Smooth muscle cell (in vitro differentiated cells): ENCODE measurements at regions not wholly inside any gene's neighbourhood (a gene's known extent, or its start where the extent isn't known, plus 50 kb on each side); places are given as distances from the start of the nearest gene placed in this dataset.
A peak's percentile ranks its signal among the peaks of the same experiment; 100 is the strongest.

Experiments
- DNase-seq: peaks from one replicate; lab custom pipeline; 2025; ENCODE audit not compliant: unreplicated experiment; lab: John Stamatoyannopoulos, UW
- H2AFZ ChIP-seq: fragments of 200-600 bp; sonication (generic); 2 replicates; pipeline ENCODE4 v1.6.0; 2016; ENCODE audit warnings: antibody characterized with exemption, low read depth, mild to moderate bottlenecking
- H3F3A ChIP-seq: fragments of 200-600 bp; sonication (generic); 2 replicates; pipeline ENCODE4 v1.6.0; 2017; ENCODE audit warnings: antibody characterized with exemption, low read depth
- H3K27ac ChIP-seq: fragments of 200-600 bp; sonication (generic); 2 replicates; pipeline ENCODE4 v1.5.1; 2016; ENCODE audit warnings: low read depth, mild to moderate bottlenecking
- H3K27me3 ChIP-seq: fragments of 200-600 bp; sonication (generic); 2 replicates; pipeline ENCODE4 v1.6.1; 2016; ENCODE audit warnings: low read depth, mild to moderate bottlenecking
- H3K36me3 ChIP-seq: fragments of 200-600 bp; sonication (generic); 2 replicates; pipeline ENCODE4 v1.5.1; 2016; ENCODE audit warnings: low read depth
- H3K4me1 ChIP-seq: fragments of 200-600 bp; sonication (generic); 2 replicates; pipeline ENCODE4 v1.5.1; 2016; ENCODE audit warnings: low read depth
- H3K4me2 ChIP-seq: fragments of 200-600 bp; sonication (generic); 2 replicates; pipeline ENCODE4 v1.6.0; 2016; ENCODE audit warnings: mild to moderate bottlenecking
- H3K4me3 ChIP-seq: fragments of 200-600 bp; sonication (generic); 2 replicates; pipeline ENCODE4 v1.5.1; 2016; ENCODE audit warnings: mild to moderate bottlenecking
- H3K79me2 ChIP-seq: fragments of 200-600 bp; sonication (generic); 2 replicates; pipeline ENCODE4 v1.6.0; 2016; ENCODE audit warnings: low read depth, mild to moderate bottlenecking
- H3K9ac ChIP-seq: fragments of 200-600 bp; sonication (generic); 2 replicates; pipeline ENCODE4 v1.6.0; 2016; ENCODE audit warnings: low read depth
- H3K9me3 ChIP-seq: fragments of 200-600 bp; sonication (generic); replicated peaks from 2 replicates; pipeline ENCODE4 v1.5.1; 2016; ENCODE audit warnings: low read depth
- H4K20me1 ChIP-seq: fragments of 200-600 bp; sonication (generic); 2 replicates; pipeline ENCODE4 v1.6.0; 2016; ENCODE audit warnings: low read depth
- WGBS: methylation state at CpG from one replicate; pipeline ENCODE4 v1.1.7; 2016; ENCODE audit warnings: low lambda C conversion rate; 5-methylcytosine and 5-hydroxymethylcytosine counted together
- TF ChIP-seq, protein P1 (sequence below): fragments of 200-600 bp; sonication (generic); IDR thresholded peaks from 2 replicates; pipeline ENCODE4 v1.5.1; 2017; ENCODE audit warnings: borderline replicate concordance, mild to moderate bottlenecking, antibody characterized with exemption; ENCODE audit not compliant: insufficient read depth, poor library complexity, severe bottlenecking

DNA sequence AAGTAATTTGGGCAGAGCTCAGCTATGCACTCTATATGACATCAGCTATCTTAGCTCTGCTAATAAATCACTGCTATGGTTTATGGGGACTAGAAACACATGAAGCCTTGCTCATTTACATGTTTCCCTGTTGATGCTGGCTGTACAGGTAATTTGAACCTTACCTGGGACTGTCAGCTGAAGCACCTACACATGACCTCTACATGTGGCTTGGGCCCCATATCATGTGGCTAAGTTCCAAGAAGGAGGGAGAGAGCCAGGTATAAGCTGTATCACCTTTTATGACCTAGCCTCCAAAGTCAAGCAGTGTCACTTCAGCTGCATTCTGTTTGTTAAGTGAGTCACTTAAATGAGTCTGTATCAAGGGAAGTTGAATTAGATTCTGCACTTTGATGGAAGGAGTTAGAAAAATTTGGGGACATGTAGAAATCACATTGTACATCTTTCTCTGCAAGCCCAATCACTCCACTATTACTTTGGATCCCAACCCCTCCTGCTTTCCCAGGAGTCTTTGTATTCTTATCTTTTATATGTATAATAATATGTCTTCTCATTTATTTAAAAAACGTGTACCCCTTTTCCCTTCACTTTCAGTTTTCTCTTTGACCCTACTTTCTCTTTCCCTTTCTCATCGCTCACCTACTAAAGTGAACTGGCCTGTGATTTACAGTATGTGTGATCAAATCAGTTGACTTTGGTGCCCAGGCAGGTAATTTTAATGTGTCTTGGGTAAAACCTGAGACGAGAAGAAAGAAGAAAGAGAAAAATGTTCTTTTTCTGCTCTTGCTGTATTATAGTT, 53.4 kb upstream of the PRKACB start:
- no peaks in the 10 kb centered on the region for H3K27me3 ChIP-seq
- no peaks in the 10 kb centered on the region for H3K4me1 ChIP-seq
- peaks cover 12% of the 10 kb centered on the region for H4K20me1 ChIP-seq
- H3K79me2 ChIP-seq, result peaks cover 58% of the 10 kb centered on the region
- no peak overlapping the region for H3K27ac ChIP-seq
- no peak overlapping the region for H3K4me3 ChIP-seq
- no peak overlapping the region for H2AFZ ChIP-seq
- no peaks in the 10 kb centered on the region for H3K9me3 ChIP-seq
- no peaks in the 10 kb centered on the region for H3K36me3 ChIP-seq
- TF ChIP-seq, protein P1, sequence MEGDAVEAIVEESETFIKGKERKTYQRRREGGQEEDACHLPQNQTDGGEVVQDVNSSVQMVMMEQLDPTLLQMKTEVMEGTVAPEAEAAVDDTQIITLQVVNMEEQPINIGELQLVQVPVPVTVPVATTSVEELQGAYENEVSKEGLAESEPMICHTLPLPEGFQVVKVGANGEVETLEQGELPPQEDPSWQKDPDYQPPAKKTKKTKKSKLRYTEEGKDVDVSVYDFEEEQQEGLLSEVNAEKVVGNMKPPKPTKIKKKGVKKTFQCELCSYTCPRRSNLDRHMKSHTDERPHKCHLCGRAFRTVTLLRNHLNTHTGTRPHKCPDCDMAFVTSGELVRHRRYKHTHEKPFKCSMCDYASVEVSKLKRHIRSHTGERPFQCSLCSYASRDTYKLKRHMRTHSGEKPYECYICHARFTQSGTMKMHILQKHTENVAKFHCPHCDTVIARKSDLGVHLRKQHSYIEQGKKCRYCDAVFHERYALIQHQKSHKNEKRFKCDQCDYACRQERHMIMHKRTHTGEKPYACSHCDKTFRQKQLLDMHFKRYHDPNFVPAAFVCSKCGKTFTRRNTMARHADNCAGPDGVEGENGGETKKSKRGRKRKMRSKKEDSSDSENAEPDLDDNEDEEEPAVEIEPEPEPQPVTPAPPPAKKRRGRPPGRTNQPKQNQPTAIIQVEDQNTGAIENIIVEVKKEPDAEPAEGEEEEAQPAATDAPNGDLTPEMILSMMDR, result no peak
- H3K9ac ChIP-seq, result no peak overlapping the region
- WGBS, result 87% methylated on average over 3 of the region's 3 CpGs
- no peak for DNase-seq
- no peak overlapping the region for H3K4me2 ChIP-seq
- H3F3A ChIP-seq, result peaks cover 4% of the 10 kb centered on the region

GRCh38 chr1:84089867-84090266, 54.2 kb upstream of the PRKACB start:
- H3K4me2 ChIP-seq, result peak overlapping the region; percentile 6
- DNase-seq, result no peak
- H4K20me1 ChIP-seq, result peaks cover 12% of the 10 kb centered on the region
- H3K9me3 ChIP-seq, result no peaks in the 10 kb centered on the region
- peaks cover 58% of the 10 kb centered on the region for H3K79me2 ChIP-seq
- H3F3A ChIP-seq, result peaks cover 4% of the 10 kb centered on the region
- TF ChIP-seq, protein P1, result no peak
- no peak overlapping the region for H3K27ac ChIP-seq
- no peak overlapping the region for H2AFZ ChIP-seq
- no peaks in the 10 kb centered on the region for H3K27me3 ChIP-seq
- H3K4me1 ChIP-seq, result no peaks in the 10 kb centered on the region
- H3K9ac ChIP-seq, result no peak overlapping the region
- no peaks in the 10 kb centered on the region for H3K36me3 ChIP-seq
- H3K4me3 ChIP-seq, result no peak overlapping the region

GRCh38 chr1:84089465-84089864, 54.6 kb upstream of the PRKACB start:
- H3K79me2 ChIP-seq, result peaks cover 56% of the 10 kb centered on the region
- no peaks in the 10 kb centered on the region for H3K27me3 ChIP-seq

More at GRCh38 chr1:84089465-84089864, 54.6 kb upstream of the PRKACB start:
- no peak overlapping the region for H2AFZ ChIP-seq
- H3K27ac ChIP-seq, result no peak overlapping the region
- H3K4me3 ChIP-seq, result no peak overlapping the region
- TF ChIP-seq, protein P1, result no peak
- no peak for DNase-seq
- H3K9ac ChIP-seq, result no peak overlapping the region
- peaks cover 16% of the 10 kb centered on the region for H4K20me1 ChIP-seq
- H3K36me3 ChIP-seq, result no peaks in the 10 kb centered on the region
- H3K9me3 ChIP-seq, result no peaks in the 10 kb centered on the region
- peaks cover 4% of the 10 kb centered on the region for H3F3A ChIP-seq
- peak overlapping the region; percentile 6 for H3K4me2 ChIP-seq
- no peaks in the 10 kb centered on the region for H3K4me1 ChIP-seq
